ENCODE measurements at regions not wholly inside any gene's neighbourhood (a gene's known extent, or its start where the extent isn't known, plus 50 kb on each side); places are given as distances from the start of the nearest gene placed in this dataset.

GRCh38 chr18:76771192-76771799 is 51.1 kb upstream of the ZNF236 start:
- no peak overlapping the region for H3K27ac ChIP-seq (ENCODE audit: low read depth, low read length, poor library complexity, severe bottlenecking)
- H3K36me3 ChIP-seq (ENCODE audit: insufficient read depth, low read length): no peaks in the 10 kb centered on the region; the same call in 1 of the 2 replicates
- H2AFZ ChIP-seq (ENCODE audit: low read length): no peak overlapping the region
- no peak overlapping the region for H3K4me2 ChIP-seq (ENCODE audit: low read length)
- no peak overlapping the region for H3K4me3 ChIP-seq (ENCODE audit: low read depth, low read length, poor library complexity, severe bottlenecking)
- H3K9me3 ChIP-seq (ENCODE audit: low read length): peaks cover 11% of the 10 kb centered on the region; the same call in 1 of the 2 replicates
- H3K27me3 ChIP-seq (ENCODE audit: insufficient read depth, low read length): no peaks in the 10 kb centered on the region; the same call in 1 of the 2 replicates
- H4K20me1 ChIP-seq (ENCODE audit: insufficient read depth, low read length): no peaks in the 10 kb centered on the region
- H3K9me2 ChIP-seq (ENCODE audit: low read depth, low read length): no peaks in the 10 kb centered on the region
- H3K79me2 ChIP-seq (ENCODE audit: insufficient read depth, low read length): no peaks in the 10 kb centered on the region
- no peaks in the 10 kb centered on the region for H3K4me1 ChIP-seq (ENCODE audit: insufficient read depth, low read length, severe bottlenecking)
- H3F3A ChIP-seq (ENCODE audit: insufficient read depth, low read length): no peaks in the 10 kb centered on the region
- no peak for TF ChIP-seq EZH2 (IDR thresholded peaks at IDR 0.05; ENCODE audit: borderline replicate concordance, low read length)
- no peak for TF ChIP-seq CTCF (IDR thresholded peaks at IDR 0.05; ENCODE audit: low read length)
- no peak overlapping the region for H3K9ac ChIP-seq (ENCODE audit: low read length)

- Histone ChIP-seq H3K4me2 (ENCODE audit: low read length) (no peak overlapping the region), H3K9me3 (ENCODE audit: low read length) (peaks cover 11% of the 10 kb centered on the region; the same call in 1 of the 2 replicates), H3K9me2 (ENCODE audit: low read depth, low read length) (no peaks in the 10 kb centered on the region)
Measured at GRCh38 chr18:76767954-76768353, 54.4 kb upstream of the ZNF236 start.

GRCh38 chr18:76766429-76766828 is 55.9 kb upstream of the ZNF236 start:
- H3K9me3 ChIP-seq (ENCODE audit: low read length): peaks cover 11% of the 10 kb centered on the region; the same call in 1 of the 2 replicates
- H3K9ac ChIP-seq (ENCODE audit: low read length): no peak overlapping the region
- no peaks in the 10 kb centered on the region for H3F3A ChIP-seq (ENCODE audit: insufficient read depth, low read length)
- no peak for TF ChIP-seq EZH2 (IDR thresholded peaks at IDR 0.05; ENCODE audit: borderline replicate concordance, low read length)
- TF ChIP-seq CTCF (IDR thresholded peaks at IDR 0.05; ENCODE audit: low read length): no peak
- no peaks in the 10 kb centered on the region for H3K9me2 ChIP-seq (ENCODE audit: low read depth, low read length)
- H3K36me3 ChIP-seq (ENCODE audit: insufficient read depth, low read length): no peaks in the 10 kb centered on the region; the same call in 1 of the 2 replicates
- H2AFZ ChIP-seq (ENCODE audit: low read length): no peak overlapping the region
- H3K4me2 ChIP-seq (ENCODE audit: low read length): no peak overlapping the region
- peaks cover 2% of the 10 kb centered on the region for H3K4me1 ChIP-seq (ENCODE audit: insufficient read depth, low read length, severe bottlenecking)
- no peaks in the 10 kb centered on the region; the same call in 1 of the 2 replicates for H3K27me3 ChIP-seq (ENCODE audit: insufficient read depth, low read length)
- no peak overlapping the region for H3K27ac ChIP-seq (ENCODE audit: low read depth, low read length, poor library complexity, severe bottlenecking)
- H3K79me2 ChIP-seq (ENCODE audit: insufficient read depth, low read length): no peaks in the 10 kb centered on the region
- no peaks in the 10 kb centered on the region for H4K20me1 ChIP-seq (ENCODE audit: insufficient read depth, low read length)
- no peak overlapping the region for H3K4me3 ChIP-seq (ENCODE audit: low read depth, low read length, poor library complexity, severe bottlenecking)

More at GRCh38 chr18:76767954-76768353, 54.4 kb upstream of the ZNF236 start:
- no peaks in the 10 kb centered on the region for H3K79me2 ChIP-seq (ENCODE audit: insufficient read depth, low read length)
- no peak overlapping the region for H3K9ac ChIP-seq (ENCODE audit: low read length)
- TF ChIP-seq EZH2 (IDR thresholded peaks at IDR 0.05; ENCODE audit: borderline replicate concordance, low read length) (no peak), CTCF (IDR thresholded peaks at IDR 0.05; ENCODE audit: low read length) (no peak)
- no peak overlapping the region for H2AFZ ChIP-seq (ENCODE audit: low read length)
- H3K4me3 ChIP-seq (ENCODE audit: low read depth, low read length, poor library complexity, severe bottlenecking): no peak overlapping the region
- no peaks in the 10 kb centered on the region for H4K20me1 ChIP-seq (ENCODE audit: insufficient read depth, low read length)
- no peaks in the 10 kb centered on the region for H3F3A ChIP-seq (ENCODE audit: insufficient read depth, low read length)
- no peaks in the 10 kb centered on the region; the same call in 1 of the 2 replicates for H3K36me3 ChIP-seq (ENCODE audit: insufficient read depth, low read length)
- no peak overlapping the region for H3K27ac ChIP-seq (ENCODE audit: low read depth, low read length, poor library complexity, severe bottlenecking)
- no peaks in the 10 kb centered on the region for H3K4me1 ChIP-seq (ENCODE audit: insufficient read depth, low read length, severe bottlenecking)
- no peaks in the 10 kb centered on the region; the same call in 1 of the 2 replicates for H3K27me3 ChIP-seq (ENCODE audit: insufficient read depth, low read length)
